Gastroesophageal sphincter (tissue), 3 donors: ENCODE measurements at regions not wholly inside any gene's neighbourhood (a gene's known extent, or its start where the extent isn't known, plus 50 kb on each side); places are given as distances from the start of the nearest gene placed in this dataset.

ENCODE experiments used
- CTCF ChIP-seq, 4 experiments: fragments of 200-600 bp in 2 of 4; fragments of 450-650 bp in 2 of 4; sonication (generic) in 1 of 4; IDR thresholded peaks; one replicate each; pipeline ENCODE4 v1.5.1; 2017 to 2019; ENCODE audit warnings: antibody characterized with exemption in 4 of 4, mild to moderate bottlenecking in 2 of 4, moderate library complexity in 2 of 4
- EP300 ChIP-seq: sonication (generic); formaldehyde crosslinking; IDR thresholded peaks from one replicate; pipeline ENCODE4 v1.6.1; 2017; ENCODE audit warnings: antibody characterized with exemption, mild to moderate bottlenecking
- POLR2A ChIP-seq, 2 donors: fragments of 450-650 bp; IDR thresholded peaks; one replicate each; pipeline ENCODE4 v1.6.1; 2017; ENCODE audit warnings: antibody characterized with exemption in 2 of 2, mild to moderate bottlenecking in 2 of 2, moderate library complexity in 1 of 2
- POLR2AphosphoS5 ChIP-seq: sonication (generic); formaldehyde crosslinking; IDR thresholded peaks from one replicate; pipeline ENCODE4 v1.6.1; 2017; ENCODE audit warnings: antibody characterized with exemption

DNA sequence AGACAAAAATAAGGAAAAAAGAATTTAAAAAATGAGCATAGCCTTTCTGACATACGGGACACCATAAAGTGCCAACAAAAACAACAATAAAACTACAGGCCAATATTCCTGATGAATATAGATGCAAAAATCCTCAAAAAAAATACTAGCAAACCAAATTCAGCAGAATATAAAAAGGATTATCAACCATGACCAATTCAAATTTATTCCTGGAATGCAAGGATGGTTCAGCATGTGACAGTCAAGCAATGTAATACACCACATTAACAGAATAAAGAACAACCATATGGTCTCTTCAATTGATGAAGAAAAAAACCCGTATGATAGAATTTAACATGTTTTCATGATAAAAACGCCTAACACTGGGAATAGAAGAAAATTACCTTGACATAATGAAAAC is 341.7 kb downstream of the PYDC2 start:
- no peak for TF ChIP-seq CTCF (IDR thresholded peaks at IDR 0.05)
- no peak for TF ChIP-seq POLR2A (IDR thresholded peaks at IDR 0.05)
- no peak for TF ChIP-seq EP300
- no peak for TF ChIP-seq POLR2AphosphoS5
